GM18502 (cell line): ENCODE measurements at regions not wholly inside any gene's neighbourhood (a gene's known extent, or its start where the extent isn't known, plus 50 kb on each side); places are given as distances from the start of the nearest gene placed in this dataset.
"Not testable (repeated sequence)": the region's sequence is repeated elsewhere in the genome, so short reads cannot be mapped to it uniquely, and the experiment has no call there.

ENCODE experiments used
- ATAC-seq: cut with Tn5 transposase; IDR thresholded peaks from one replicate; pipeline ENCODE4 v1.9.1; 2021; ENCODE audit warnings: mild to moderate bottlenecking; ENCODE audit not compliant: unreplicated experiment, poor library complexity

- not testable (repeated sequence) for ATAC-seq
Observed at GRCh38 chr9:62874213-62874612, 1684.4 kb downstream of the SPATA31A7 start.

DNA sequence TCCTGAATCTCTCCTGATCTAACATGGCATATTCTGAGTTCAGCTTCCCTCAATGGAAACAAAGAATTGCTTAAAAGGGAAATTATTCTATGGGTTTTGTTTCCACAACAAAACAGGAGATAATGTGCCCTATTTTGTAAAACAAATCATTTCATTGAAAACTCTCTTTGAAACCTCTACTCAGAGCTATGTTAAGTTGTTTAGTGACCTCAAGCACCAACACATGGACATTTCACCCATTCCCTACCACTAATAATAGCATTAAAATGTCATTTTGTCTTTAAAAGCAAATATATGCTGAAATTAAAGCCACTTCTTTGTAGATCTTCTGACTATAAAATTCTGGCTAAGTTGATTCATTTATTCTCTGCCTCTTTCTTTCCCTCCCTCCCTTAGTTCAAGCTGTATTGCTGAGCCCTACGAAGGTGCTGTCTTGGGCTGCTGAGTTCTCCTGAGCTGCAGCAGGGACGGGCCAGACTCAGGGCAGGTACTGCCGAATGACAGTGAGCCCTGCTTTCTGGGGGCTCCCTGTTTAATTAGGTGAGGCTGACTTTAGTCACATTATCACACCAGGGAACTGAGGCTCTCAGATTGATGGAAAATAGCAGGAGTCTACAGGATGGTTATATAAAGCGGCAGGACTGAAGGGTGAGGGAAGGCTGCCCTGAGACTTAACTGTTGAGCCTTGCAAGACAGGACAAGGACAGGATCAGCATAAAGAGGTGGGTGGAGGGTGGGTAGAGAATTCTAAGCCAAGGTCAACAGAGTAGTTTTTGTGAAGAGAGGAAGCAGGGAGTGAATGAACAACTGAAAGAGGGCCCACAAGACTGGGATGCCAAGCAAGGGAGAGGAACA is 1685.1 kb downstream of the SPATA31A7 start:
- not testable (repeated sequence) for ATAC-seq

DNA sequence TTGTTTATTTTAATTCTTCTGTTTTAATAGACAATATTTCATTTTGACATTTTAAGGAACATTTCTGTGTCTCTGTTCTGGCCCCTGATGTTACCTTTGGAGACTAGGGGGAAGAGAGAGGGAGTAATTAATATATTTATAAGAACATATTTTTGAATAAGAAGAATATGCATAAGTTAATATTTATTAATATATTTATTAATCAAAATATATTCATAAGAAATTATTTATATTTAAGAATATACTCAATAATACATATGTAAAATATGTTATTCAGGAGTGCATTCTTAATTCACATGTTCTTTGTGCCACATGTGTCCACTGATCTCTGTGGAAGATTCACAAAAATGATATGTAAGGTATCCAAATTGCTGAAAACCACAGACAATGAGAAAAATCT is 1687.7 kb downstream of the SPATA31A7 start:
- not testable (repeated sequence) for ATAC-seq

- ATAC-seq = not testable (repeated sequence)
Observed at GRCh38 chr9:62877987-62878386, 1688.2 kb downstream of the SPATA31A7 start.

GRCh38 chr9:62880453-62880852 is 1690.6 kb downstream of the SPATA31A7 start:
- ATAC-seq = not testable (repeated sequence)

GRCh38 chr9:62880971-62881370 is 1691.1 kb downstream of the SPATA31A7 start:
- not testable (repeated sequence) for ATAC-seq

GRCh38 chr9:62881811-62882210 is 1692.0 kb downstream of the SPATA31A7 start:
- not testable (repeated sequence) for ATAC-seq

DNA sequence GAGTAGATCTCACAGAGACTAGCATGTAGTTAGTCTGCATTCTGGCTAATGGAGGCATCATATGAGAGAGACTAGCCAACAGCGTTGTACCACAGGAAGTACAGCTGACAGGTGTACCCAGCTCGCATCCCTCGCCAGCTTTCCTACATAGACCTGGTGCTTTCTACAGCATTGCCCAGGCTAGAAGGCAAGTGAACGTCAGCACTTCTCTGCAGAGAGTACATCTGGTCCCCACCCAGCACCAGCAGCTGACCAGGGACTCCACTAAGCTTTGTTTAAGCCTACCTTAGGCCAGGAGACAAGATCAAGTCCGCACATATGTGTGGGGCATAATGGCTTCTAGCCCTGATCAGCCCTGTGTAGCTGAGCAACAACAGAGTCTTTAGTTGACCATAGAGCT is 1692.9 kb downstream of the SPATA31A7 start:
- not testable (repeated sequence) for ATAC-seq

GRCh38 chr9:62896692-62897091 is 1706.9 kb downstream of the SPATA31A7 start:
- ATAC-seq = not testable (repeated sequence)

GRCh38 chr9:62897411-62898225 is 1707.8 kb downstream of the SPATA31A7 start:
- ATAC-seq = not testable (repeated sequence)

DNA sequence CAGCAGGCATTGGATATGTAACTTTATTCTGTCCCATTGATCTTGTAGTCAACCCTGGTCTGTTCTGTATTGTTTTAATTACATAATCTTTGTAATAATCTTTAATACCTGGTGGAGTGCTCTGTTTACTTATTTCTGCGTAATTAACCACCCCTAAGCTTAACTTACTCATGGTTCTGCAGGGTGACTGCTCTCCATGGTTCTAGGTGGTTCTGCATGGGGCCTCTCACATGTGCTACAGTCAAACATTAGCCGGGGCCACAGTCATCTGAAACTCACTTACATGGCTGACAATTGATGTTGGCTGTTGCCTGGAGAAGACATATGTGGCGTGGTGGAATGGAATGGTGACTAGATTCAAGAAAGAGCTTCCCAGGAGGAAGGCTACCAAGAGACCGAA is 1709.8 kb downstream of the SPATA31A7 start:
- ATAC-seq = not testable (repeated sequence)

- not testable (repeated sequence) for ATAC-seq
Observed at GRCh38 chr9:62904061-62904460, 1714.2 kb downstream of the SPATA31A7 start.

DNA sequence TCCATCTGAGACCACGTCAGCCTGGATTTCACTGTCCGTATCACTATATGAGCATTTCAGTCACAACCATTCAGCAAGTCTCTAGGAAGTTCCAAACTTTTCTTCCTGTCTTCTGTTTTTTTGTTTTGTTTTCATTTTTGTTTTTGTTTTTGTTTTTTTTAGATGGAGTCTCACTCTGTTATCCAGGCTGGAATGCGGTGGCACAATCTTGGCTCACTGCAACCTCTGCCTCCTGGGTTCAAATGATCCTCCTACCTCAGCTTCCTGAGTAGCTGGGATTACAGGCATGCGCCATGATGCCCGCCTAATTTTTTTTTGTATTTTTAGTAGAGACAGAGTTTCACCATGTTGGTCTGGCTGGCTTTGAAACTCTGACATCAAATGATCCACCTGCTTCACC is 1715.9 kb downstream of the SPATA31A7 start:
- not testable (repeated sequence) for ATAC-seq

- ATAC-seq = not testable (repeated sequence)
Observed at GRCh38 chr9:62907866-62908265, 1718.0 kb downstream of the SPATA31A7 start.

DNA sequence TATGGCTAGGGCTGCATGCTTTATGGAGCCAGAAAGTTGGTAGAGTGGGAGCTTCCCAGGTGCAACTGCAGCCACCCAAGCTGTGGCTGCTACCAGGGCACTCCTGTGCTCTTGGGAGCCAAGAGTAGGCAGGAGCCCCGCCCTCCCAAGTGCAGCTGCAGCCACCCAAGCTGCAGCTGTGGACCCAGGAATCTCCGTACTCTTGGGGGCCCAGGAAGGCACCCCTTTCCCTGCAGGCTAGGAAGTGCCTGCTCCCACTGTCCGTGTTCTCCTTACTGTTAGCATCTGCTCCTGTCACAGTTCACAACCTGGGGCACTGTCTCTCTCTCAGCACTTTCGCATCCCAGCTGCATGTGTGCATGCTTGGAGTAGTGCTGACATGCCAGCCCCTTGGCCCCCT is 1718.4 kb downstream of the SPATA31A7 start:
- ATAC-seq = not testable (repeated sequence)

DNA sequence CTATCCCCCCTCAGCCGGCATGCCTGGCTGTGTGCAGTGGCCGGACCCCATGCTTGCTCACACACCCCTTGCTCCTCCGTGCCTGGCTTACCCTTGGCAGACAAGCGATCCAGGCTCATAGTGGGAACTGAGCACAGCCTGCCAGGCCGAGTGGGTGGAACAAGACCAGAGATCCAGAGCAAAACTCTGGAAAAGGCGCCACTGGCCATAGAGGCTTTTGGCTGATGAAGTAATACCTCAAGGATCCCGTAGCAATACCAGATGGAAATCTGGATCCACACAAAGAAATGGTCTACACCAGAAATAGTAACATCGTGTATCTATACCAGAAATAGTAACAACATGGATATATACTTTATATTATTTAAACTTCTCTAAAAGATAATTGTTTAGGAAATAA is 1719.6 kb downstream of the SPATA31A7 start:
- not testable (repeated sequence) for ATAC-seq

DNA sequence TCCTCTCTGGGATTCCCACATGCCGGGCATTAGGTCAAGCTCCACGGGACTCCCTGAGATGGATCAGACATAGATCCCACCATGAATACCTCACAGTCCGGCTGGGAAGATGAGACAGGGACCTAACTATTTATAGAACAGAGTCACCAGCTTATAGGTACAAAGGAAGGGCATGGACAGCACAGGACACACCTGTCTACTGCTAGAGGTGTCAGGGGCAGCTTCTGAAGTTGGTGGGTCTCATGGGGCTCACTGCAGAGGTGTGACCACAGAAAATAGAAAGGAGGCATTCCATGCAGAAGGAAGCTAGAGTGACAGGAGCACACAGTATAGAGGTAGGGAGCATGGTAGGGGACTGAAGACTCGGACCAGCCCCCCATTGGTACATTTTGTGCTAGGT is 1722.4 kb downstream of the SPATA31A7 start:
- ATAC-seq = not testable (repeated sequence)

DNA sequence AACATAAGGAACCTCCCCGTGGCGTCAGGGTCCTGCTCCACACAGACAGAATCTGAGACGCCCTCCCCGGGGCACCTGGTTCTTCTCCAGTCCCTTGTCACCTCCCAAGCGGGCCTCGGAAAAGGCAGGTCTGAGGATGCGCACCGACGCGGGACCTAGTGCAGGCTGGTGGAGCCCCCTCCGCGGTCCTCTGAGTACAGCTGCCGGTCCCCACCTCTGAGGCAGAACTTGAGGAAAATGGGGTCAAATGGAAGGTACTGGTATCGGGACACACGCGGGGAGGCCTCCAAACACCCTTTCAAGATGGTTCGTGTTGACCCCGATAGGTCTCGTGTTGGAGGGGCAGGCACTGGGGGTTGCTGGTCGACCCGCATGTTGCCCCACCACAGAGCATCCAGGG is 1725.3 kb downstream of the SPATA31A7 start:
- not testable (repeated sequence) for ATAC-seq

- ATAC-seq = peak; percentile 100
Observed at GRCh38 chr9:62915661-62916060, 1725.8 kb downstream of the SPATA31A7 start.

DNA sequence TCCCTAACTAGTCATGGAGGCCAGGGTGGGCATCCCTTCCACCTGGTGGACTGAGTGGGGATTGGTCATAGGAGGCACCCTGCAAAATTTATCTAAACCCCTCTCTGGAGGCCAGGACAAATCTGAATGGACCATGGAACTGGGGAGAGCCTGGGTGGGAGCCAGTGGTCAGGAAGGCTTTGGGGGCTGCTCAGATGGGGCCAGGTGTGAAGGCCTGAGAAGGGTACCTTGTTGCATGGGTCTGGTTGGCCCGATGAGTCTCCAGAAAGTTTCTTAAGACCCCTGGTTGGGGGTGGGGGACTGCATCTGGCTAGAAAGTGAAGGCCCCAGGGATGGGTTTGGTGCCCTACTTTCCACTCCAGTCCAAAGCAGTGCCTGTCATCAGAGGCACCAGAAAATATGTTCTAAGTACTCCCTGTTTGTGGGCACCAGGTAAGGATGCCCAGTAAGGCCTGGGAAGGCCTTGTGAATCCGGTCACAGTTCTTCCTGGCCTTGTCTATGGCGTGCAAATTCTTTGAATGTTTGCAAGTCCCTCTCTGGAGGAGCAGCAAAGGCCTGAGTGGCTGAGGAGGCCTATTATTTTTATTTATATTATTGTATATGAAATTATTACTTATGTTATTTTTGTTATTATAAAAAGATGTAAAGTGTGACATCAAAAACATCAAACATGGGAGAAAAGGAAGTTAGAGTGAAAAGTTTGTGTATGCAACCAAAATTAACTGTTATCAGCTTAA is 1729.0 kb downstream of the SPATA31A7 start:
- ATAC-seq = not testable (repeated sequence)
